ENCODE measurements at regions not wholly inside any gene's neighbourhood (a gene's known extent, or its start where the extent isn't known, plus 50 kb on each side); places are given as distances from the start of the nearest gene placed in this dataset.

GRCh38 chr5:71899865-71900342 is 180.8 kb downstream of the CARTPT start:
- Histone ChIP-seq H3K4me3 (ENCODE audit: insufficient read depth, low read depth, low read length) (no peak overlapping the region), H3K9ac (ENCODE audit: low read depth, low read length) (no peak overlapping the region), H2AK5ac (ENCODE audit: low read depth, low read length) (no peak overlapping the region), H3K4me1 (ENCODE audit: control insufficient read depth, insufficient read depth, low read length) (peaks cover 1% of the 10 kb centered on the region; the same call in 1 of the 2 replicates), H3K79me1 (ENCODE audit: low read depth in 1 of 2, low read length in 2 of 2) (no peaks in the 10 kb centered on the region), H3K9me3 (ENCODE audit: control insufficient read depth, insufficient read depth, low read length) (no peaks in the 10 kb centered on the region), H2BK15ac (ENCODE audit: low read depth, low read length) (no peak overlapping the region), H2BK5ac (ENCODE audit: low read depth, low read length, poor library complexity, severe bottlenecking) (no peak overlapping the region), H4K8ac (ENCODE audit: low read depth in 2 of 2, low read length in 2 of 2) (no peak overlapping the region), H2BK120ac (ENCODE audit: low read depth, low read length) (no peak overlapping the region), H3K18ac (ENCODE audit: low read depth, low read length) (no peak overlapping the region), H3K9me1 (ENCODE audit: insufficient read depth, low read length) (no peaks in the 10 kb centered on the region), H3K4ac (ENCODE audit: low read depth, low read length) (no peak overlapping the region), H3K27me3 (ENCODE audit: control insufficient read depth, insufficient read depth, low read length) (peaks cover 9% of the 10 kb centered on the region), H3K14ac (replicated peaks; ENCODE audit: low read depth, low read length) (no peak overlapping the region), H4K20me1 (ENCODE audit: insufficient read depth, low read length) (no peaks in the 10 kb centered on the region), H2BK20ac (ENCODE audit: low read depth, low read length) (no peak overlapping the region), H3K23ac (ENCODE audit: low read depth, low read length) (no peak overlapping the region), H4K91ac (ENCODE audit: insufficient read depth, low read depth, low read length) (no peak overlapping the region), H2AFZ (replicated peaks; ENCODE audit: low read length, poor library complexity) (no peak overlapping the region), H3K36me3 (ENCODE audit: control insufficient read depth, insufficient read depth, low read length) (no peaks in the 10 kb centered on the region), H4K5ac (ENCODE audit: low read depth, low read length) (no peak overlapping the region), H3K56ac (ENCODE audit: extremely low read depth, insufficient read depth, low read length) (no peak overlapping the region), H3K4me2 (ENCODE audit: low read depth, low read length) (no peak overlapping the region), H3K27ac (ENCODE audit: insufficient read depth, low read length) (no peak overlapping the region), H2AK9ac (replicated peaks; ENCODE audit: low read depth, low read length, poor library complexity) (no peak overlapping the region)
- CTCF ChIA-PET = no interaction called here
- in situ Hi-C loops (cut with MboI; ENCODE audit: low sequenced_read_pairs) = no loop called here
- POLR2A ChIA-PET (ENCODE audit: unreplicated experiment) = no interaction called here
- DNase-seq = peak; percentile 65
- BruUV-seq (replicated peaks) = no TSS peak
- TF ChIP-seq FOS (IDR thresholded peaks at IDR 0.05; ENCODE audit: low read depth, low read length) (no peak), USF2 (IDR thresholded peaks at IDR 0.05; ENCODE audit: low read depth, low read length) (peak; percentile 26; the same call in 1 of the 2 replicates)
- no CpG with 5 or more reads among the region's 2 CpGs for WGBS, 2 experiments (ENCODE audit: extremely low coverage in 2 of 2, insufficient read length in 1 of 2)
- intact Hi-C loops (cut with micrococcal nuclease) = no loop called here
- dilution Hi-C loops (cut with HindIII; ENCODE audit: low sequenced_read_pairs, unreplicated experiment) = no loop called here
- ATAC-seq (ENCODE audit: low read depth) = no peak; the same call in 1 of the 2 replicates

Data from IMR-90 (cell line).